ENCODE measurements at regions not wholly inside any gene's neighbourhood (a gene's known extent, or its start where the extent isn't known, plus 50 kb on each side); places are given as distances from the start of the nearest gene placed in this dataset.
"Not testable (repeated sequence)": the region's sequence is repeated elsewhere in the genome, so short reads cannot be mapped to it uniquely, and the experiment has no call there.

DNA sequence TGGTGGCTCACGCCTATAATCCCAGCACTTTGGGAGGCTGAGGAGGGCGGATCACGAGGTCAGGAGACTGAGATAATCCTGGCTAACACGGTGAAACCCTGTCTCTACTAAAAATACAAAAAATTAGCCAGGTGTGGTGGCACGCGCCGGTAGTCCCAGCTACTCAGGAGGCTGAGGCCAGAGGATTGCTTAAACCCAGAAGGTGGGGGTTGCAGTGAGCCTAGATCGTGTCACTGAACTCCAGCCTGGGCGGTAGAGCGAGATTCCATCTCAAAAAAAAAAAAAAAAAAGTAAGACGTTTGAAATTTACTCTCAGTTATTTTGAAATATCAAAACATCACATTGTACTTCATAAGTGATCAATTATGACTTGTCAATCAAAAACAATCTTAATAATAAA lies 176.9 kb upstream of the ZNF804A start:
- TF ChIP-seq ZNF282 (CRISPR knock-in tag; IDR thresholded peaks at IDR 0.05); ZNF766 (CRISPR knock-in tag; conservative IDR thresholded peaks at IDR 0.05); NR2C2 (CRISPR knock-in tag; IDR thresholded peaks at IDR 0.05); NR2C2 (tag; IDR thresholded peaks at IDR 0.05); DPF2 (IDR thresholded peaks at IDR 0.05); MED1 (CRISPR knock-in tag; IDR thresholded peaks at IDR 0.05; ENCODE audit: borderline replicate concordance); GTF2F1 (IDR thresholded peaks at IDR 0.05; ENCODE audit: low read depth, low read length); ZNF436 (CRISPR knock-in tag; IDR thresholded peaks at IDR 0.05); RAD21 (CRISPR knock-in tag; conservative IDR thresholded peaks at IDR 0.05 in 1 of 2, IDR thresholded peaks at IDR 0.05 in 1 of 2); BRCA1 (IDR thresholded peaks at IDR 0.05); BRCA1 (CRISPR knock-in tag; IDR thresholded peaks at IDR 0.05); EZH2 (IDR thresholded peaks at IDR 0.05; ENCODE audit: borderline replicate concordance, low read depth, low read length); XRCC5 (IDR thresholded peaks at IDR 0.05; ENCODE audit: low read depth, low read length); RBM39 (optimal IDR thresholded peaks at IDR 0.05; ENCODE audit: low read depth, low read length): not testable (repeated sequence)
- TF ChIP-seq, protein P1, sequence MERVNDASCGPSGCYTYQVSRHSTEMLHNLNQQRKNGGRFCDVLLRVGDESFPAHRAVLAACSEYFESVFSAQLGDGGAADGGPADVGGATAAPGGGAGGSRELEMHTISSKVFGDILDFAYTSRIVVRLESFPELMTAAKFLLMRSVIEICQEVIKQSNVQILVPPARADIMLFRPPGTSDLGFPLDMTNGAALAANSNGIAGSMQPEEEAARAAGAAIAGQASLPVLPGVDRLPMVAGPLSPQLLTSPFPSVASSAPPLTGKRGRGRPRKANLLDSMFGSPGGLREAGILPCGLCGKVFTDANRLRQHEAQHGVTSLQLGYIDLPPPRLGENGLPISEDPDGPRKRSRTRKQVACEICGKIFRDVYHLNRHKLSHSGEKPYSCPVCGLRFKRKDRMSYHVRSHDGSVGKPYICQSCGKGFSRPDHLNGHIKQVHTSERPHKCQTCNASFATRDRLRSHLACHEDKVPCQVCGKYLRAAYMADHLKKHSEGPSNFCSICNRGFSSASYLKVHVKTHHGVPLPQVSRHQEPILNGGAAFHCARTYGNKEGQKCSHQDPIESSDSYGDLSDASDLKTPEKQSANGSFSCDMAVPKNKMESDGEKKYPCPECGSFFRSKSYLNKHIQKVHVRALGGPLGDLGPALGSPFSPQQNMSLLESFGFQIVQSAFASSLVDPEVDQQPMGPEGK (CRISPR knock-in tag; IDR thresholded peaks at IDR 0.05; ENCODE audit: borderline replicate concordance) = not testable (repeated sequence)
- TF ChIP-seq, protein P2, sequence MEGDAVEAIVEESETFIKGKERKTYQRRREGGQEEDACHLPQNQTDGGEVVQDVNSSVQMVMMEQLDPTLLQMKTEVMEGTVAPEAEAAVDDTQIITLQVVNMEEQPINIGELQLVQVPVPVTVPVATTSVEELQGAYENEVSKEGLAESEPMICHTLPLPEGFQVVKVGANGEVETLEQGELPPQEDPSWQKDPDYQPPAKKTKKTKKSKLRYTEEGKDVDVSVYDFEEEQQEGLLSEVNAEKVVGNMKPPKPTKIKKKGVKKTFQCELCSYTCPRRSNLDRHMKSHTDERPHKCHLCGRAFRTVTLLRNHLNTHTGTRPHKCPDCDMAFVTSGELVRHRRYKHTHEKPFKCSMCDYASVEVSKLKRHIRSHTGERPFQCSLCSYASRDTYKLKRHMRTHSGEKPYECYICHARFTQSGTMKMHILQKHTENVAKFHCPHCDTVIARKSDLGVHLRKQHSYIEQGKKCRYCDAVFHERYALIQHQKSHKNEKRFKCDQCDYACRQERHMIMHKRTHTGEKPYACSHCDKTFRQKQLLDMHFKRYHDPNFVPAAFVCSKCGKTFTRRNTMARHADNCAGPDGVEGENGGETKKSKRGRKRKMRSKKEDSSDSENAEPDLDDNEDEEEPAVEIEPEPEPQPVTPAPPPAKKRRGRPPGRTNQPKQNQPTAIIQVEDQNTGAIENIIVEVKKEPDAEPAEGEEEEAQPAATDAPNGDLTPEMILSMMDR (IDR thresholded peaks at IDR 0.05 in 2 of 3, conservative IDR thresholded peaks at IDR 0.05 in 1 of 3; ENCODE audit: insufficient read depth in 2 of 3, low read depth in 1 of 3, low read length in 3 of 3) = not testable (repeated sequence)
